ENCODE measurements at regions not wholly inside any gene's neighbourhood (a gene's known extent, or its start where the extent isn't known, plus 50 kb on each side); places are given as distances from the start of the nearest gene placed in this dataset.

GRCh38 chr4:38357546-38357945 is 306.5 kb upstream of the KLF3 start:
- TF ChIP-seq CTCF (IDR thresholded peaks at IDR 0.05 in 8 of 11, conservative IDR thresholded peaks at IDR 0.05 in 3 of 11) = no peak
- TF ChIP-seq POLR2A (IDR thresholded peaks at IDR 0.05) = no peak

All from spleen (tissue), 7 donors.